Neuronal stem cell (in vitro differentiated cells): ENCODE measurements at regions not wholly inside any gene's neighbourhood (a gene's known extent, or its start where the extent isn't known, plus 50 kb on each side); places are given as distances from the start of the nearest gene placed in this dataset.
"Not testable (repeated sequence)": the region's sequence is repeated elsewhere in the genome, so short reads cannot be mapped to it uniquely, and the experiment has no call there.

Experiments
- DNase-seq: peaks from one replicate; pipeline ENCODE4 v3.0.0-alpha.2; 2013; ENCODE audit warnings: low spot score
- H2AFZ ChIP-seq: one replicate; pipeline ENCODE4 v1.6.1; 2013; ENCODE audit warnings: mild to moderate bottlenecking, low read length, inconsistent platforms
- H2AK5ac ChIP-seq: 2 replicates; pipeline ENCODE4 v1.6.1; 2013; ENCODE audit warnings: low read depth, mild to moderate bottlenecking, inconsistent platforms, low read length, moderate library complexity, mixed read lengths
- H2BK120ac ChIP-seq: 2 replicates; pipeline ENCODE4 v1.6.1; 2013; ENCODE audit warnings: low read depth, mild to moderate bottlenecking, inconsistent platforms, low read length, moderate library complexity, mixed read lengths
- H2BK12ac ChIP-seq: one replicate; pipeline ENCODE4 v1.6.1; 2013; ENCODE audit warnings: low read length, inconsistent platforms
- H2BK15ac ChIP-seq: 2 replicates; pipeline ENCODE4 v1.6.1; 2013; ENCODE audit warnings: mild to moderate bottlenecking, low read length, inconsistent platforms, mixed read lengths
- H2BK5ac ChIP-seq: one replicate; pipeline ENCODE4 v1.6.1; 2013; ENCODE audit warnings: inconsistent platforms, mild to moderate bottlenecking, low read length, moderate library complexity
- H3K14ac ChIP-seq: one replicate; pipeline ENCODE4 v1.6.1; 2013; ENCODE audit warnings: low read length, inconsistent platforms
- H3K18ac ChIP-seq: 2 replicates; pipeline ENCODE4 v1.6.1; 2013; ENCODE audit warnings: low read length, inconsistent platforms
- H3K23ac ChIP-seq: 2 replicates; pipeline ENCODE4 v1.6.1; 2013; ENCODE audit warnings: low read depth, mild to moderate bottlenecking, mixed read lengths, low read length, inconsistent platforms; ENCODE audit not compliant: poor library complexity
- H3K27ac ChIP-seq: replicated peaks from 3 replicates; pipeline ENCODE4 v1.5.1; 2013; ENCODE audit warnings: low read length, inconsistent platforms
- H3K27me3 ChIP-seq, 3 experiments: 2 replicates each; pipeline ENCODE4 v1.6.1; 2013; ENCODE audit warnings: low read length in 3 of 3, mild to moderate bottlenecking in 2 of 3, inconsistent platforms in 1 of 3, low read depth in 1 of 3, mixed read lengths in 1 of 3, moderate library complexity in 1 of 3; ENCODE audit not compliant: control insufficient read depth in 3 of 3, insufficient read depth in 3 of 3
- H3K36me3 ChIP-seq, 2 donors: replicated peaks in 1 of 2; 2 replicates each; pipeline ENCODE4 v1.6.1; 2013; ENCODE audit warnings: low read length in 2 of 2; ENCODE audit not compliant: control insufficient read depth in 2 of 2, insufficient read depth in 2 of 2
- H3K4ac ChIP-seq: 2 replicates; pipeline ENCODE4 v1.6.1; 2013; ENCODE audit warnings: inconsistent platforms, mild to moderate bottlenecking, low read length, moderate library complexity
- H3K4me1 ChIP-seq, 2 donors: 1 replicate in 1 of 2; 2 replicates in 1 of 2; pipeline ENCODE4 v1.6.1; 2013; ENCODE audit warnings: low read length in 2 of 2, low read depth in 1 of 2; ENCODE audit not compliant: control insufficient read depth in 2 of 2, insufficient read depth in 1 of 2
- H3K4me2 ChIP-seq: one replicate; pipeline ENCODE4 v1.6.1; 2013; ENCODE audit warnings: mild to moderate bottlenecking, low read length, inconsistent platforms; ENCODE audit not compliant: insufficient read depth, poor library complexity, severe bottlenecking
- H3K4me3 ChIP-seq, 2 donors: 2 replicates each; pipeline ENCODE4 v1.5.1; 2013; ENCODE audit warnings: low read length in 2 of 2, mild to moderate bottlenecking in 2 of 2, inconsistent platforms in 1 of 2, moderate library complexity in 1 of 2
- H3K79me1 ChIP-seq: one replicate; pipeline ENCODE4 v1.6.1; 2013; ENCODE audit warnings: low read depth, mild to moderate bottlenecking, inconsistent platforms, low read length, moderate library complexity
- H3K9ac ChIP-seq: one replicate; pipeline ENCODE4 v1.6.1; 2013; ENCODE audit warnings: mild to moderate bottlenecking, low read depth, low read length, inconsistent platforms; ENCODE audit not compliant: poor library complexity
- H3K9me3 ChIP-seq, 2 donors: replicated peaks in 1 of 2; 2 replicates each; pipeline versions ENCODE3 to v1.6.1; 2013; ENCODE audit warnings: low read length in 2 of 2, mild to moderate bottlenecking in 2 of 2, inconsistent platforms in 1 of 2, low read depth in 1 of 2, mixed read lengths in 1 of 2, moderate library complexity in 1 of 2; ENCODE audit not compliant: control insufficient read depth in 2 of 2, insufficient read depth in 1 of 2
- H4K8ac ChIP-seq: one replicate; pipeline ENCODE4 v1.6.1; 2013; ENCODE audit warnings: low read depth, mild to moderate bottlenecking, inconsistent platforms, low read length, moderate library complexity
- H4K91ac ChIP-seq: one replicate; pipeline ENCODE4 v1.6.1; 2013; ENCODE audit warnings: low read length, low read depth, mild to moderate bottlenecking, inconsistent platforms; ENCODE audit not compliant: poor library complexity
- WGBS, 2 donors: extraction: QIAGEN DNeasy Blood & Tissue Kit; methylation state at CpG; one replicate each; pipeline ENCODE4 v1.1.7; 2013; ENCODE audit warnings: missing lambda C conversion rate in 2 of 2, mixed read lengths in 1 of 2; ENCODE audit not compliant: insufficient read length in 2 of 2, insufficient replicate concordance in 1 of 2; ENCODE audit errors: extremely low coverage in 2 of 2; 5-methylcytosine and 5-hydroxymethylcytosine counted together

DNA sequence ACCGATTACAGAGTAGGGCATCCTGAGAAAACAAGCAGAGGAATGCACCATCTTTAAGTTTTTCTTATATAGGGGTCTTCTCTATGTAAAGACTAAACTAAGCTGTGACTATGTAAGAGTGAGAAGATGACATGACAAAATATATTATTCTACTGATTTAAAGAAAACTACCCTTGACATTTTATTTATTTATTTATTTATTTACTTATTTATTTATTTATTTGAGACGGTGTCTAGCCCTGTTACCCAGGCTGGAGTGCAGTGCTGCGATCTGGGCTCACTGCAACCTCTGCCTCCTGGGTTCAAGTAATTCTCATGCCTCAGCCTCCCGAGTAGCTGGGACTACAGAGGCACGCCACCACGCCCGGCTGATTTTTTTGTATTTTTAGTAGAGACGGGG lies 320.4 kb upstream of the SASH1 start:
- not testable (repeated sequence) for H3K4me2 ChIP-seq, H4K8ac ChIP-seq, H3K9me3 ChIP-seq, H3K79me1 ChIP-seq, DNase-seq, H3K36me3 ChIP-seq, H2AFZ ChIP-seq, H3K4me3 ChIP-seq, H3K14ac ChIP-seq, H2BK12ac ChIP-seq, H3K4ac ChIP-seq, H4K91ac ChIP-seq, H3K23ac ChIP-seq, H3K4me1 ChIP-seq, H2BK5ac ChIP-seq, H2BK15ac ChIP-seq, H3K9ac ChIP-seq, H2AK5ac ChIP-seq, H3K18ac ChIP-seq, H2BK120ac ChIP-seq, H3K27me3 ChIP-seq, H3K27ac ChIP-seq
- no CpG with 5 or more reads among the region's 8 CpGs for WGBS, 2 donors

GRCh38 chr6:148027201-148027600 lies 315.4 kb upstream of the SASH1 start:
- no peak overlapping the region for H3K18ac ChIP-seq
- no CpG with 5 or more reads among the region's 1 CpG for WGBS, 2 donors
- no peaks in the 10 kb centered on the region for H3K9me3 ChIP-seq
- H3K27ac ChIP-seq = no peak overlapping the region
- no peak overlapping the region for H3K23ac ChIP-seq
- H3K36me3 ChIP-seq = no peaks in the 10 kb centered on the region
- no peak overlapping the region for H2BK120ac ChIP-seq
- H3K4me1 ChIP-seq = no peaks in the 10 kb centered on the region
- H3K14ac ChIP-seq = no peak overlapping the region
- H4K8ac ChIP-seq = no peak overlapping the region
- no peak overlapping the region for H3K4me3 ChIP-seq
- no peak overlapping the region for H2BK15ac ChIP-seq
- no peaks in the 10 kb centered on the region for H3K79me1 ChIP-seq
- H4K91ac ChIP-seq = no peak overlapping the region
- no peak overlapping the region for H3K4ac ChIP-seq
- H2BK12ac ChIP-seq = no peak overlapping the region
- H3K27me3 ChIP-seq = no peaks in the 10 kb centered on the region
- H2BK5ac ChIP-seq = no peak overlapping the region
- no peak overlapping the region for H2AK5ac ChIP-seq
- no peak for DNase-seq
- no peak overlapping the region for H2AFZ ChIP-seq
- H3K9ac ChIP-seq = no peak overlapping the region
- H3K4me2 ChIP-seq = no peak overlapping the region

DNA sequence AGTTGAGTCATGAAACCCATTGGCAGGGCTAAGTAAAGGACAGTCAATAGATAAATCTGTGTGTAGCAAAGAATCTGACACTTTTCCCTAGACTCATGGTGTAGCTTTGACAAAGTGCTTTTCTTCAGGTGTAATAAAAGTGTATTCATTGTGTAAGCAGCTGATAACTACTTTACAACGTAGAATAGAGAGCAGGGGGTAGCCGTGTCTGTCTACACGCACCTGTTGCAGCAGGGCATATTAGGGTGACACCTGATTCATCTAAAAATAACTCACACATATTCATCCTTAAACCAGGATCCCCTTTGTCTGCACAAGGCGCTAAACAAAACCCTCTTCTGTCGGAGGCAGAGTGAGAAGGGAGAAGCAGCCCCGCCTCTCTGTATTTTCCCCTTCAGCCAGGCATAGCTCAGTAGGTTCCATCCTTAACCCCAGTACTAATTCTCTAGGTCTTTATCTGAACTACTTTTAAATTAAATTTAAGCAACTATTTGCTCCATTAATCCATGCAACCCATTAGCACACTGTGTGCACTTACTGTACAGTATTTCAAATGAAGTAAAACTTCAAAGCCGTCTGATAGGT lies 306.7 kb upstream of the SASH1 start:
- no peak overlapping the region for H3K4me2 ChIP-seq
- no peak overlapping the region for H4K8ac ChIP-seq
- H2AFZ ChIP-seq = no peak overlapping the region
- no peak overlapping the region for H3K18ac ChIP-seq
- no peak overlapping the region for H3K14ac ChIP-seq
- H3K4ac ChIP-seq = no peak overlapping the region
- H3K9ac ChIP-seq = no peak overlapping the region
- no CpG with 5 or more reads among the region's 7 CpGs for WGBS, 2 donors
- H4K91ac ChIP-seq = no peak overlapping the region
- peaks cover 2 to 3% of the 10 kb centered on the region in 2 donors for H3K4me1 ChIP-seq
- H3K79me1 ChIP-seq = no peaks in the 10 kb centered on the region
- no peak overlapping the region for H3K23ac ChIP-seq
- H3K9me3 ChIP-seq = no peaks in the 10 kb centered on the region
- no peak overlapping the region for H2BK15ac ChIP-seq
- DNase-seq = no peak
- H3K27ac ChIP-seq = no peak overlapping the region
- no peak overlapping the region for H2BK12ac ChIP-seq
- H2BK120ac ChIP-seq = no peak overlapping the region
- no peak overlapping the region for H2BK5ac ChIP-seq
- no peak overlapping the region for H3K4me3 ChIP-seq
- H2AK5ac ChIP-seq = no peak overlapping the region
- H3K36me3 ChIP-seq = no peaks in the 10 kb centered on the region
- no peaks in the 10 kb centered on the region for H3K27me3 ChIP-seq

DNA sequence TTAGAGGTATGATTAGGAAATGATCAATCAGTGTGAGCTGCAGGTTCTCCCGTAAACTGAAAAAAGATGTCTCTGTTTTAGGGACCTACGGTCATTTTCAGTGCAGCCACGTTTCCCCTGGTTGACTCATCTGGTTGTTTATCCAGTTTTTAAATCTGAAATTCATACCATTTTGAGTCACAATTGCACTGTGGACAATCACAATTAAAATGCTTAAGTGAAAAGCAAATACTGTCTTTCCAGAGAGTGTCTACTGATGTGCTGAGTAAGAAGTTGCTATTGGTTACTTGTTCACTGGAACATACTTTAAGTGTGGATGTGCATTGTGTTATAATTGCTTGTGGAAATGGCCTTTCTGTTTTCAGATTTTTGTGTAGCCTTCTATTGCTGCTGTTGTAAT lies 305.1 kb upstream of the SASH1 start:
- H4K91ac ChIP-seq = no peak overlapping the region
- no peaks in the 10 kb centered on the region for H3K27me3 ChIP-seq
- H2BK15ac ChIP-seq = no peak overlapping the region
- no peak overlapping the region for H3K4me2 ChIP-seq
- no peak overlapping the region for H3K9ac ChIP-seq
- H3K4ac ChIP-seq = no peak overlapping the region
- no peak overlapping the region for H2AK5ac ChIP-seq
- no peak overlapping the region for H2BK5ac ChIP-seq
- no peaks in the 10 kb centered on the region for H3K79me1 ChIP-seq
- WGBS, 2 donors = no CpG with 5 or more reads among the region's 3 CpGs
- H2BK12ac ChIP-seq = no peak overlapping the region
- no peaks in the 10 kb centered on the region for H3K36me3 ChIP-seq
- no peak overlapping the region for H3K14ac ChIP-seq
- H3K9me3 ChIP-seq = no peaks in the 10 kb centered on the region
- H3K18ac ChIP-seq = no peak overlapping the region
- H4K8ac ChIP-seq = no peak overlapping the region
- H3K27ac ChIP-seq = no peak overlapping the region
- no peak for DNase-seq
- no peak overlapping the region for H2BK120ac ChIP-seq
- no peak overlapping the region for H3K4me3 ChIP-seq
- no peak overlapping the region for H3K23ac ChIP-seq
- H2AFZ ChIP-seq = no peak overlapping the region
- H3K4me1 ChIP-seq = peaks cover 2 to 3% of the 10 kb centered on the region in 2 donors
